ENCODE measurements at regions not wholly inside any gene's neighbourhood (a gene's known extent, or its start where the extent isn't known, plus 50 kb on each side); places are given as distances from the start of the nearest gene placed in this dataset.

DNA sequence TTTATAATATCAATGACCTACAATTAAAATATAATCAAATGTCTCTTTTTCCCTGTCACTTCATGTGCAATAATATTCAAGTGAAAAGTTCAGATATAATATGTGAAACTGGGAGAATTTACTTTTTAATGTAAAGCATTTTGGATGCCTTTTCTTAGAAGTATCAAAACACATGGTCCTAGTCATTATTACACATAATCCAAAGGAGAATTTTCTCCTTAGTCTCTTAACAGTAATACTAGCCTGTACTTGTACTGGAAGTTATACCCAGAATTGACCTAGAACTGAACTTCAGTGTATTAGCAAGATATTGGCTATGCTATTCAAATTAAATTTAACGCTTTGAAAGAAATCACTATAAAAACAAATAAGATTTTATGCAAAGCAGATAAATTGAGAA is 842.6 kb upstream of the MANEA start:
- H4K20me1 ChIP-seq (ENCODE audit: insufficient read depth, low read length) = no peaks in the 10 kb centered on the region
- no peaks in the 10 kb centered on the region for H3K27me3 ChIP-seq (replicated peaks; ENCODE audit: insufficient read depth, low read length)
- H3K27ac ChIP-seq (ENCODE audit: low read length) = no peak overlapping the region
- no peaks in the 10 kb centered on the region for H3K36me3 ChIP-seq (replicated peaks; ENCODE audit: insufficient read depth, low read length)
- TF ChIP-seq EZH2phosphoT487 (IDR thresholded peaks at IDR 0.05; ENCODE audit: low read length) (no peak), EZH2 (optimal IDR thresholded peaks at IDR 0.05; ENCODE audit: low read depth, low read length) (no peak)
- TF ChIP-seq, protein P1, sequence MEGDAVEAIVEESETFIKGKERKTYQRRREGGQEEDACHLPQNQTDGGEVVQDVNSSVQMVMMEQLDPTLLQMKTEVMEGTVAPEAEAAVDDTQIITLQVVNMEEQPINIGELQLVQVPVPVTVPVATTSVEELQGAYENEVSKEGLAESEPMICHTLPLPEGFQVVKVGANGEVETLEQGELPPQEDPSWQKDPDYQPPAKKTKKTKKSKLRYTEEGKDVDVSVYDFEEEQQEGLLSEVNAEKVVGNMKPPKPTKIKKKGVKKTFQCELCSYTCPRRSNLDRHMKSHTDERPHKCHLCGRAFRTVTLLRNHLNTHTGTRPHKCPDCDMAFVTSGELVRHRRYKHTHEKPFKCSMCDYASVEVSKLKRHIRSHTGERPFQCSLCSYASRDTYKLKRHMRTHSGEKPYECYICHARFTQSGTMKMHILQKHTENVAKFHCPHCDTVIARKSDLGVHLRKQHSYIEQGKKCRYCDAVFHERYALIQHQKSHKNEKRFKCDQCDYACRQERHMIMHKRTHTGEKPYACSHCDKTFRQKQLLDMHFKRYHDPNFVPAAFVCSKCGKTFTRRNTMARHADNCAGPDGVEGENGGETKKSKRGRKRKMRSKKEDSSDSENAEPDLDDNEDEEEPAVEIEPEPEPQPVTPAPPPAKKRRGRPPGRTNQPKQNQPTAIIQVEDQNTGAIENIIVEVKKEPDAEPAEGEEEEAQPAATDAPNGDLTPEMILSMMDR (IDR thresholded peaks at IDR 0.05; ENCODE audit: low read length) = no peak
- no peaks in the 10 kb centered on the region for H3K9me2 ChIP-seq (replicated peaks; ENCODE audit: insufficient read depth, low read length)
- H3F3A ChIP-seq (ENCODE audit: insufficient read depth, low read length) = no peaks in the 10 kb centered on the region
- H3K79me2 ChIP-seq (ENCODE audit: low read length) = no peaks in the 10 kb centered on the region
- DNase-seq = no peak
- no peaks in the 10 kb centered on the region for H3K4me1 ChIP-seq (ENCODE audit: low read length)
- no peak overlapping the region for H3K4me2 ChIP-seq (ENCODE audit: low read depth, low read length)
- no peak overlapping the region for H3K9ac ChIP-seq (ENCODE audit: low read length)
- no peaks in the 10 kb centered on the region for H3K9me3 ChIP-seq (replicated peaks; ENCODE audit: insufficient read depth, low read length)
- no peak overlapping the region for H2AFZ ChIP-seq (ENCODE audit: low read length)
- H3K4me3 ChIP-seq (ENCODE audit: low read length) = no peak overlapping the region

DNA sequence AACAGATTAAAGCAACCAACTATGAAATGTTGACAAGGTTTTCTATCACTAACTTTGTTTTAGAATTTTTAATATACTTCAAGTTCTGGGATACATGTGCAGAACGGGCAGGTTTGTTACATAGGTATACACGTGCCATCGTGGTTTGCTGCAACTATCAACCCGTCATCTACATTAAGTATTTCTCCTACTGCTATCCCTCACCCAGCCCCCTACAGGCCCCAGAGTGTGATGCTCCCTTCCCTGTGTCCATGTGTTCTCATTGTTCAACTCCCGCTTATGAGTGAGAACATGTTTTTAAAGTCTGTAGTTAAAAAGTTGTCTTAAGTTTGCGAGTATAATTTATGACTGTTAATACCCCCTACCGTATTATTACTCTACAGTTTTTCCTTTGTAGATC is 844.3 kb upstream of the MANEA start:
- no peaks in the 10 kb centered on the region for H3K9me2 ChIP-seq (replicated peaks; ENCODE audit: insufficient read depth, low read length)
- H3K79me2 ChIP-seq (ENCODE audit: low read length) = no peaks in the 10 kb centered on the region
- H3K27me3 ChIP-seq (replicated peaks; ENCODE audit: insufficient read depth, low read length) = no peaks in the 10 kb centered on the region
- no peak overlapping the region for H3K27ac ChIP-seq (ENCODE audit: low read length)
- no peaks in the 10 kb centered on the region for H4K20me1 ChIP-seq (ENCODE audit: insufficient read depth, low read length)
- no peak overlapping the region for H3K4me2 ChIP-seq (ENCODE audit: low read depth, low read length)
- no peaks in the 10 kb centered on the region for H3F3A ChIP-seq (ENCODE audit: insufficient read depth, low read length)
- no peak for DNase-seq
- no peak overlapping the region for H2AFZ ChIP-seq (ENCODE audit: low read length)
- H3K4me3 ChIP-seq (ENCODE audit: low read length) = no peak overlapping the region
- TF ChIP-seq EZH2phosphoT487 (IDR thresholded peaks at IDR 0.05; ENCODE audit: low read length) (no peak), EZH2 (optimal IDR thresholded peaks at IDR 0.05; ENCODE audit: low read depth, low read length) (no peak)
- TF ChIP-seq, protein P1 (IDR thresholded peaks at IDR 0.05; ENCODE audit: low read length) = no peak
- H3K4me1 ChIP-seq (ENCODE audit: low read length) = no peaks in the 10 kb centered on the region
- no peaks in the 10 kb centered on the region for H3K9me3 ChIP-seq (replicated peaks; ENCODE audit: insufficient read depth, low read length)
- H3K36me3 ChIP-seq (replicated peaks; ENCODE audit: insufficient read depth, low read length) = no peaks in the 10 kb centered on the region
- no peak overlapping the region for H3K9ac ChIP-seq (ENCODE audit: low read length)

DNA sequence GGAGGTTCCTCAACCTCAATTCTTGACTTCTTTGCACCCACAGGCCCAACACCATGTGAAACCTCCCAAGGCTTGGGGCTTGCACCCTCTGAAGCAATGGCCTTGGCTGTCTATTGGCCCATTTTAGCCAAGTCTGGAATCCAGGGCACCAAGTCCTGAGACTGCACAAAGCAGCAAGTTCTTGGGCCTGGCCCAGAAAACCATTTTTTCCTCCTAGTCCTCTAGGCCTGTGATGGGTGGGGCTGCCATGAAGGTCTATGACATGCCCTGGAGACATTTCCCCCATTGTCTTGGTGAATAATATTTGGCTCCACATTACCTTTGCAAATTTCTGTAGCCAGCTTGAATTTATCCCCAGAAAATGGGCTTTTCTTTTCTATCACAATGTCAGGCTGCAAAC is 849.6 kb upstream of the MANEA start:
- Histone ChIP-seq H3K4me2 (ENCODE audit: low read depth, low read length) (no peak overlapping the region), H3K27me3 (replicated peaks; ENCODE audit: insufficient read depth, low read length) (no peaks in the 10 kb centered on the region), H3K4me3 (ENCODE audit: low read length) (no peak overlapping the region), H3K4me1 (ENCODE audit: low read length) (no peaks in the 10 kb centered on the region), H3K9ac (ENCODE audit: low read length) (no peak overlapping the region), H3K36me3 (replicated peaks; ENCODE audit: insufficient read depth, low read length) (no peaks in the 10 kb centered on the region), H3K9me3 (replicated peaks; ENCODE audit: insufficient read depth, low read length) (no peaks in the 10 kb centered on the region), H3F3A (ENCODE audit: insufficient read depth, low read length) (no peaks in the 10 kb centered on the region), H3K79me2 (ENCODE audit: low read length) (no peaks in the 10 kb centered on the region), H3K27ac (ENCODE audit: low read length) (no peak overlapping the region), H4K20me1 (ENCODE audit: insufficient read depth, low read length) (no peaks in the 10 kb centered on the region), H2AFZ (ENCODE audit: low read length) (no peak overlapping the region), H3K9me2 (replicated peaks; ENCODE audit: insufficient read depth, low read length) (no peaks in the 10 kb centered on the region)
- TF ChIP-seq, protein P1 (IDR thresholded peaks at IDR 0.05; ENCODE audit: low read length) = no peak
- TF ChIP-seq EZH2phosphoT487 (IDR thresholded peaks at IDR 0.05; ENCODE audit: low read length) (no peak), EZH2 (optimal IDR thresholded peaks at IDR 0.05; ENCODE audit: low read depth, low read length) (no peak)
- no peak for DNase-seq

All from MM.1S (cell line).